ENCODE measurements at regions not wholly inside any gene's neighbourhood (a gene's known extent, or its start where the extent isn't known, plus 50 kb on each side); places are given as distances from the start of the nearest gene placed in this dataset.

GRCh38 chr5:125254267-125254666 is 507.8 kb upstream of the ZNF608 start:
- 58 to 76% (median 68%) methylated on average over 3 of the region's 3 CpGs for WGBS, 4 donors
- no peak for DNase-seq
- no peak overlapping the region for H3K4me3 ChIP-seq
- H3K27ac ChIP-seq: no peak overlapping the region
- H3K4me1 ChIP-seq (replicated peaks in 1 of 2): no peaks in the 10 kb centered on the region
- no peaks in the 10 kb centered on the region for H3K9me3 ChIP-seq (replicated peaks in 1 of 3)
- intact Hi-C loops (cut with DNase I): no loop called here
- H3K36me3 ChIP-seq (replicated peaks in 1 of 2): no peaks in the 10 kb centered on the region
- no peak for TF ChIP-seq POLR2A (IDR thresholded peaks at IDR 0.05)
- TF ChIP-seq, protein P1, sequence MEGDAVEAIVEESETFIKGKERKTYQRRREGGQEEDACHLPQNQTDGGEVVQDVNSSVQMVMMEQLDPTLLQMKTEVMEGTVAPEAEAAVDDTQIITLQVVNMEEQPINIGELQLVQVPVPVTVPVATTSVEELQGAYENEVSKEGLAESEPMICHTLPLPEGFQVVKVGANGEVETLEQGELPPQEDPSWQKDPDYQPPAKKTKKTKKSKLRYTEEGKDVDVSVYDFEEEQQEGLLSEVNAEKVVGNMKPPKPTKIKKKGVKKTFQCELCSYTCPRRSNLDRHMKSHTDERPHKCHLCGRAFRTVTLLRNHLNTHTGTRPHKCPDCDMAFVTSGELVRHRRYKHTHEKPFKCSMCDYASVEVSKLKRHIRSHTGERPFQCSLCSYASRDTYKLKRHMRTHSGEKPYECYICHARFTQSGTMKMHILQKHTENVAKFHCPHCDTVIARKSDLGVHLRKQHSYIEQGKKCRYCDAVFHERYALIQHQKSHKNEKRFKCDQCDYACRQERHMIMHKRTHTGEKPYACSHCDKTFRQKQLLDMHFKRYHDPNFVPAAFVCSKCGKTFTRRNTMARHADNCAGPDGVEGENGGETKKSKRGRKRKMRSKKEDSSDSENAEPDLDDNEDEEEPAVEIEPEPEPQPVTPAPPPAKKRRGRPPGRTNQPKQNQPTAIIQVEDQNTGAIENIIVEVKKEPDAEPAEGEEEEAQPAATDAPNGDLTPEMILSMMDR (IDR thresholded peaks at IDR 0.05): no peak
- no peaks in the 10 kb centered on the region for H3K27me3 ChIP-seq

GRCh38 chr5:125256296-125256695 is 509.9 kb upstream of the ZNF608 start:
- Histone ChIP-seq H3K4me3 (no peak overlapping the region), H3K27ac (no peak overlapping the region), H3K27me3 (no peaks in the 10 kb centered on the region), H3K36me3 (replicated peaks in 1 of 2) (no peaks in the 10 kb centered on the region), H3K9me3 (replicated peaks in 1 of 3) (no peaks in the 10 kb centered on the region), H3K4me1 (replicated peaks in 1 of 2) (no peaks in the 10 kb centered on the region)
- WGBS, 4 donors: 88 to 94% (median 91%) methylated on average over 3 of the region's 3 CpGs
- no peak for DNase-seq
- TF ChIP-seq, protein P1 (IDR thresholded peaks at IDR 0.05): no peak
- no peak for TF ChIP-seq POLR2A (IDR thresholded peaks at IDR 0.05)
- intact Hi-C loops (cut with DNase I): no loop called here

DNA sequence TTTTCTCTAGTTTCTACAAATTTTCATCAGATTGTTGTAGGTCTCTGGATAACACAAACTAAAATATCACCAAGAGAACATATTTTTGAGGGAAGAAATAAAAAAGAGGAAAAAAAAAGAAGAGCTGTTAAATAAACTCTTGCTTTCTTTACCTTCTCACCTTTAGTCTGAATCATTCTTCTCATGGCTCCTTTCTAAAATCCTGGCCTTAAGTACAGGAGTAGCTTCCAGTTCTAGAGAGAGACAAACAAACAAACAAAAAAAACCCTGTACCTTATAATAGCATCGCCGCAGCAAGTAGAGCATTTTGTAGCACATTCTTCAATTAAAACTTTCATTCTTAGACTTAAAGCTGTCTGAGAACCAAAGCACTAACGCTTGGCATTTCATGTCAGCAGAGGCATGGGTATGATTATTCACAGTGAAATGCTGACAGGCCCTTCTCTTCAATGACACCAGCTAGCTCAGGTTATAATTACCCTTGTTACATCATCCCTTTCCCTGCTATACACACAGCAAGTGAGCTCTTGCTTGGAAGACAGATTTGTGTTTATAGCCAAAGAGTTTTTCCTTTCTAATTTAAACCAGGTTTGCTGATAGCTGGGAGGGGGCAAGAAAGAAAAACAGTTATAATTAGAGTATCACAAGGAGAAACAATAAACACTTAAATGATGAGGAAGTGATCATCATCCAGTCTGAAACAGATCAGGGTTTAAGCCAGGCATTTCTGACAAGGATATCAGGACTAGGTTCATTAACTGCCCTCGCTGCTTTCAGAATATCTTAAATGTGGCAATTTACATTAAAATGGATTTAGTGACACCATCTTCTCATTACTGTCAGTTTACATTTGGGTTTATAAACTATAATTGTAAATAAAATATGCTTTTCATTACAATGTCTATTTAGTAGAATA is 510.9 kb upstream of the ZNF608 start:
- DNase-seq: no peak
- no peak overlapping the region for H3K4me3 ChIP-seq
- no peak overlapping the region for H3K27ac ChIP-seq
- H3K36me3 ChIP-seq (replicated peaks in 1 of 2): no peaks in the 10 kb centered on the region
- no peak for TF ChIP-seq POLR2A (IDR thresholded peaks at IDR 0.05)
- TF ChIP-seq, protein P1 (IDR thresholded peaks at IDR 0.05): no peak
- intact Hi-C loops (cut with DNase I): no loop called here
- H3K4me1 ChIP-seq (replicated peaks in 1 of 2): no peaks in the 10 kb centered on the region
- no peaks in the 10 kb centered on the region for H3K9me3 ChIP-seq (replicated peaks in 1 of 3)
- 82 to 89% (median 87%) methylated on average over 4 of the region's 4 CpGs for WGBS, 4 donors
- no peaks in the 10 kb centered on the region for H3K27me3 ChIP-seq

DNA sequence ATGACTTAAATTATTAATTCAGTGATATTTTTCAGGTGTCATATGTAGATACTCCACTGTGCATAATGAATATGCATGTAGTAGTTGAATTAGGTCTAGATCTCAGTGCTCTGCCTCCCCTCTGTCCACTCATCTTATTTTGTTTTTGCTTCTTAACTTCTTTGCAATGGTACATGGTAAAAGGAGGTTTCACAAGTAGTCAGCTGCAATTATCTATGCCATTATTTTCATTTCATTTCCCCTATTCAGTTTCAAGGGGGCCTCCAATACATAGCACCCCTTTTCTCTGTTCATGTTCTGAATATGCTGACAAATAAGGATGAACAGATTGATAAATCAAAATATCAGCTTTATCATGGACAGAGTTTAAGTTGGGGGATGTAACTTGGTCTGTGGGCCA is 511.6 kb upstream of the ZNF608 start:
- intact Hi-C loops (cut with DNase I): no loop called here
- Histone ChIP-seq H3K27ac (no peak overlapping the region), H3K36me3 (replicated peaks in 1 of 2) (no peaks in the 10 kb centered on the region), H3K4me1 (replicated peaks in 1 of 2) (no peaks in the 10 kb centered on the region), H3K9me3 (replicated peaks in 1 of 3) (no peaks in the 10 kb centered on the region), H3K4me3 (no peak overlapping the region), H3K27me3 (no peaks in the 10 kb centered on the region)
- DNase-seq: no peak
- TF ChIP-seq, protein P1 (IDR thresholded peaks at IDR 0.05): no peak
- TF ChIP-seq POLR2A (IDR thresholded peaks at IDR 0.05): no peak
